Astrocyte (in vitro differentiated cells and primary cell): ENCODE measurements at regions not wholly inside any gene's neighbourhood (a gene's known extent, or its start where the extent isn't known, plus 50 kb on each side); places are given as distances from the start of the nearest gene placed in this dataset.

Experiments used
- DNase-seq: peaks from one replicate; pipeline ENCODE4 v3.0.0-alpha.2; 2010; ENCODE audit warnings: low read depth
- FAIRE-seq: peaks from 2 replicates; lab custom pipeline; 2011; peaks lifted over from hg19 to GRCh38; lab: Jason Lieb, UNC
- H2AFZ ChIP-seq: 2 replicates; pipeline ENCODE4 v1.6.0; 2012; ENCODE audit warnings: low read depth, low read length, inconsistent platforms
- H3K27ac ChIP-seq: 2 replicates; pipeline ENCODE4 v1.5.1; 2011; ENCODE audit warnings: low read depth, low read length, inconsistent platforms
- H3K27me3 ChIP-seq: 2 replicates; pipeline ENCODE4 v1.6.0; 2011; ENCODE audit warnings: low read length, inconsistent platforms; ENCODE audit not compliant: insufficient read depth
- H3K36me3 ChIP-seq: 2 replicates; pipeline ENCODE4 v1.5.1; 2011; ENCODE audit warnings: low read length, inconsistent platforms; ENCODE audit not compliant: insufficient read depth
- H3K4me1 ChIP-seq: 2 replicates; pipeline ENCODE4 v1.5.1; 2011; ENCODE audit warnings: low read length, inconsistent platforms; ENCODE audit not compliant: insufficient read depth
- H3K4me2 ChIP-seq: 2 replicates; pipeline ENCODE4 v1.6.0; 2012; ENCODE audit warnings: low read length, inconsistent platforms
- H3K4me3 ChIP-seq: 2 replicates; pipeline ENCODE4 v1.5.1; 2011; ENCODE audit warnings: low read depth, mild to moderate bottlenecking, low read length, inconsistent platforms; ENCODE audit not compliant: insufficient read depth
- H3K79me2 ChIP-seq: 2 replicates; pipeline ENCODE4 v1.6.0; 2012; ENCODE audit warnings: mild to moderate bottlenecking, low read length, inconsistent platforms; ENCODE audit not compliant: insufficient read depth
- H3K9ac ChIP-seq: 2 replicates; pipeline ENCODE4 v1.6.0; 2012; ENCODE audit warnings: mild to moderate bottlenecking, low read length, inconsistent platforms
- H3K9me3 ChIP-seq: 2 replicates; pipeline ENCODE4 v1.5.1; 2012; ENCODE audit warnings: low read depth, mild to moderate bottlenecking, low read length, inconsistent platforms; ENCODE audit not compliant: insufficient read depth
- H4K20me1 ChIP-seq: 2 replicates; pipeline ENCODE4 v1.6.0; 2012; ENCODE audit warnings: low read length, inconsistent platforms; ENCODE audit not compliant: insufficient read depth
- H3K27ac Mint-ChIP-seq: one replicate; pipeline ENCODE4 v1.8.0; 2021; ENCODE audit warnings: mild to moderate bottlenecking, mixed read lengths; ENCODE audit not compliant: unreplicated experiment
- H3K27me3 Mint-ChIP-seq: one replicate; pipeline ENCODE4 v1.8.0; 2021; ENCODE audit warnings: low read depth, mixed read lengths; ENCODE audit not compliant: unreplicated experiment
- H3K36me3 Mint-ChIP-seq: one replicate; pipeline ENCODE4 v1.8.0; 2021; ENCODE audit warnings: low read depth, mixed read lengths; ENCODE audit not compliant: unreplicated experiment
- H3K4me1 Mint-ChIP-seq: one replicate; pipeline ENCODE4 v1.8.0; 2021; ENCODE audit warnings: low read depth, mixed read lengths; ENCODE audit not compliant: unreplicated experiment
- H3K4me3 Mint-ChIP-seq: one replicate; pipeline ENCODE4 v1.8.0; 2021; ENCODE audit warnings: mild to moderate bottlenecking, moderate library complexity, mixed read lengths; ENCODE audit not compliant: unreplicated experiment
- H3K9me3 Mint-ChIP-seq: one replicate; pipeline ENCODE4 v1.8.0; 2021; ENCODE audit warnings: mild to moderate bottlenecking, mixed read lengths; ENCODE audit not compliant: unreplicated experiment
- CTCF ChIP-seq: IDR thresholded peaks from 2 replicates; pipeline ENCODE4 v1.5.1; 2011; ENCODE audit warnings: low read depth, mild to moderate bottlenecking, inconsistent platforms, low read length, moderate library complexity; ENCODE audit not compliant: insufficient read depth
- EZH2 ChIP-seq: IDR thresholded peaks from 2 replicates; pipeline ENCODE4 v1.6.1; 2012; ENCODE audit warnings: mild to moderate bottlenecking, low read length, inconsistent platforms; ENCODE audit not compliant: insufficient read depth

GRCh38 chr15:91530956-91531582 is 322.4 kb upstream of the SLCO3A1 start:
- Histone ChIP-seq H3K4me3 (no peak overlapping the region), H3K79me2 (no peaks in the 10 kb centered on the region), H4K20me1 (no peaks in the 10 kb centered on the region), H3K9me3 (no peaks in the 10 kb centered on the region), H3K9ac (no peak overlapping the region), H3K4me2 (no peak overlapping the region), H3K27me3 (no peaks in the 10 kb centered on the region), H3K27ac (no peak overlapping the region), H3K4me1 (peaks cover under 1% of the 10 kb centered on the region), H2AFZ (no peak overlapping the region), H3K36me3 (no peaks in the 10 kb centered on the region)
- H3K9me3 Mint-ChIP-seq, result peaks cover under 1% of the 10 kb centered on the region
- H3K27me3 Mint-ChIP-seq, result no peaks in the 10 kb centered on the region
- no peak overlapping the region for H3K4me3 Mint-ChIP-seq
- TF ChIP-seq CTCF (no peak), EZH2 (no peak)
- H3K4me1 Mint-ChIP-seq, result no peaks in the 10 kb centered on the region
- FAIRE-seq (no peak), DNase-seq (no peak)
- no peaks in the 10 kb centered on the region for H3K36me3 Mint-ChIP-seq
- no peak overlapping the region for H3K27ac Mint-ChIP-seq

DNA sequence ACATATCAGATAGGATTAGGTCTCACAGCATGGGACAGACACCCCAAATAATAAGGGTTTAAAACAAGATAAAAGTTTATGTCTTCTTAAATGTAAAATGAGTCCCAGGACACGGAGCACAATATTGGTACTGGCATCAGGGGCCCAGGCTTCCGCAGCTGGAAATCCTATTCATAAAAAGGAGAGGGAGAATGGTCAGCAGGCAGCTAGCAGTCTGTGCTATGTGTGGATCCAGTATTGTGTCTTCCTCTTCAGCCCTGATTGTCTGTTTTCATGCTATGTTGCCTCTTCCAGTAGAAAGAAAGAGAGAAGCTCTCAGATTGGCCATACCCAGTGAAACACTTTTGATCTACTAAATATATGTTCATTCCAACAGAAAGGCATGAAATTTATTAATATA is 319.3 kb upstream of the SLCO3A1 start:
- FAIRE-seq (no peak), DNase-seq (no peak)
- H3K27me3 Mint-ChIP-seq, result no peaks in the 10 kb centered on the region
- H3K9me3 Mint-ChIP-seq, result no peaks in the 10 kb centered on the region
- Histone ChIP-seq H4K20me1 (no peaks in the 10 kb centered on the region), H3K9ac (no peak overlapping the region), H2AFZ (no peak overlapping the region), H3K4me2 (no peak overlapping the region), H3K4me1 (peaks cover 14% of the 10 kb centered on the region), H3K27me3 (no peaks in the 10 kb centered on the region), H3K27ac (no peak overlapping the region), H3K9me3 (no peaks in the 10 kb centered on the region), H3K79me2 (no peaks in the 10 kb centered on the region), H3K4me3 (no peak overlapping the region), H3K36me3 (no peaks in the 10 kb centered on the region)
- peaks cover 8% of the 10 kb centered on the region for H3K4me1 Mint-ChIP-seq
- H3K36me3 Mint-ChIP-seq, result no peaks in the 10 kb centered on the region
- TF ChIP-seq EZH2 (no peak), CTCF (no peak)
- H3K27ac Mint-ChIP-seq, result no peak overlapping the region
- no peak overlapping the region for H3K4me3 Mint-ChIP-seq

- Histone ChIP-seq H3K36me3 (no peaks in the 10 kb centered on the region), H3K4me1 (peaks cover 14% of the 10 kb centered on the region), H3K9me3 (no peaks in the 10 kb centered on the region), H2AFZ (no peak overlapping the region), H3K9ac (no peak overlapping the region), H3K27me3 (no peaks in the 10 kb centered on the region), H3K4me2 (no peak overlapping the region), H3K4me3 (no peak overlapping the region), H3K79me2 (no peaks in the 10 kb centered on the region), H3K27ac (no peak overlapping the region), H4K20me1 (no peaks in the 10 kb centered on the region)
- Mint-ChIP-seq H3K9me3 (no peaks in the 10 kb centered on the region), H3K4me1 (peaks cover 8% of the 10 kb centered on the region), H3K4me3 (no peak overlapping the region), H3K36me3 (no peaks in the 10 kb centered on the region), H3K27ac (no peak overlapping the region), H3K27me3 (no peaks in the 10 kb centered on the region)
- no peak for TF ChIP-seq CTCF
- no peak for TF ChIP-seq EZH2
- FAIRE-seq (no peak), DNase-seq (no peak)
Measured at GRCh38 chr15:91534976-91535375, 318.5 kb upstream of the SLCO3A1 start.
